Activated naive CD4-positive, alpha-beta T cell treated with Interleukin-2 at 50 U/mL for 16 hours (primary cell): ENCODE measurements at regions not wholly inside any gene's neighbourhood (a gene's known extent, or its start where the extent isn't known, plus 50 kb on each side); places are given as distances from the start of the nearest gene placed in this dataset.
"Not testable (repeated sequence)": the region's sequence is repeated elsewhere in the genome, so short reads cannot be mapped to it uniquely, and the experiment has no call there.

Experiments
- DNase-seq: peaks from one replicate; pipeline ENCODE4 v3.0.0-alpha.2; 2020

DNA sequence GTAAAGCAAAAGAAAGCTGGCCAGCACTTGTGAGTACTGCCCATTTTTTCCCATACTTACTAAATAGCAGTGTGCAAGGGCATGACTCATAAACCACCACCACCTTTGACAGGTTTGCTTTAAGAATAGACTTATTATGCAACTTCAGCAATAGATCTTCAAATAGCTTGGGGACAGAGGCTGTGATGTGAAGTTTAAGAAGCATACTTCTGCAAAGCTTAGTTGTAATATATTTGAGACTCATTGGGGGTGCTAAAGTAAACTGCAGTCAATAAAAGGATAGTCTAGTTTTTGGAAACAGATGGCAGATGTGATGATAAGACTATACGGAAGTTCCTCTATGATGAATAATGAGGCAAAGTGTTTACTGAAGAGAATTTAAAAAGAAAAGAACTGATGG lies 210.0 kb downstream of the PLA2G4A start:
- no peak for DNase-seq

DNA sequence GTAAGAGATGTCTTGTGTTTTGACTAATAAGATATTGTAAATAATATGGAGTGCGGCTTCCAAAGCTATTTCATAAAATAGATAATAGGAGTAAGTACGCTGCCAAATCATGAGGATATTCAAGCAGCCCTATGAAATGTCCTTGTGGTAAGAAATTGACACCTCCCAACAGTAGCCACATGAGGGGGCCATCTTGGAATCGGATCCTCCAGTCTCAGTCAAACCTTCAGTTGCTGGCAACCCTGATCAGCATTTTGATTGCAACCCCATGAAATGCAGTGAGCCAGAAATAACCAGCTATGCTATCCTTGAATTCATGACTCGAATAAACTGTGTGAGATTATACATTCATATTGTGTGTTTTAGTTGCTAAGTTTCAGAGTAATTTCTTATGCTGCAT lies 212.4 kb downstream of the PLA2G4A start:
- DNase-seq, result no peak

DNA sequence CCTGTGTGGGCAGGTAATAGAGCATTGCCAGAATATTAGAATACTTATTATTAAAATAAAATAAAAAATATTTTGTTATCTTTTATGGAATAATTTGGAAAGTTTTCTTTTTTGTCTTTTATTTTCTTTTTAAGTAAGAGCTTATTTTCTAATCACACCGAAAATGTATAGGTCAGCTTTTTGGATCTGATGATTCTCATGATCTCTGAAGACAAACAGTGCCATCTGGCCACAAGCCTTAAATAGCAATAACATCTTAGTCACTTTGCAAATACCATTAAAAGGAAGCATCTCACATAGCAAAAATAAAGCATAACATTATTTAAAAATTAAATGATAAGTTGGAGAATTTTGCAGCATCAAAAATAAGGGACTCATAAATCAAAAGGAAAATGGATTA lies 213.8 kb downstream of the PLA2G4A start:
- DNase-seq, result no peak

DNA sequence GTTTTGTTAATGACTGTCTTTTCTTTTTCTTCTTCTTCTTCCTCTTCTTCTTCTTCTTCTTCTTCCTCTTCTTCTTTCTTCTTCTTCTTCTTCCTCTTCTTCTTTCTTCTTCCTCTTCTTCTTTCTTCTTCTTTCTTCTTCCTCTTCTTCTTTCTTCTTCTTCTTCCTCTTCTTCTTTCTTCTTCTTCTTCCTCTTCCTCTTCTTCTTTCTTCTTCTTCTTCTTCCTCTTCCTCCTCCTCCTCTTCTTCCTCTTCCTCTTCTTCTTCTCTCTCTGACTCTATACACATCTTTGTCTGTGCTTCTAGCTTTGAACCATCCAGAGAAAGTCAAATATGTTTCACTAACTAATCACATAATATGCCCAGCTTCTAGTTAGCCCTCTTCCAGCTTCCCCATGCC lies 214.7 kb downstream of the PLA2G4A start:
- not testable (repeated sequence) for DNase-seq

DNA sequence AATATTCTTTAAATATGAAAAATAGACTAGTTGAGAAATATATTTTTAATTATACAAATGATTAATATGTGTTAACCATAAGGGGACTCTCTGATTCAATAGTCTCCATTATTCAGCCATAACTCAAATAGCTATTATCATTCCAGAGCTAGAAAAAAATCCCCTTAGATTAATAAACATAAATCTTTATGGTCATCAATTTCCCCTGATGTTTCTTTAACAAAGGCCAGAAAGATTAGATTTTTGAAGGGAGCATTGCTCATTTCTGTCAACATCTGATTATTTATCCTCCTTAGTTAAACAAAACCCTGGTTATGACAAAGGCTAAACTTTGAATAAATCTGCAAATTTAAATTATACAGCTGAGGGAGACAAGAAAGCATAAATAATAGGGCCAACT lies 215.7 kb downstream of the PLA2G4A start:
- no peak for DNase-seq

DNA sequence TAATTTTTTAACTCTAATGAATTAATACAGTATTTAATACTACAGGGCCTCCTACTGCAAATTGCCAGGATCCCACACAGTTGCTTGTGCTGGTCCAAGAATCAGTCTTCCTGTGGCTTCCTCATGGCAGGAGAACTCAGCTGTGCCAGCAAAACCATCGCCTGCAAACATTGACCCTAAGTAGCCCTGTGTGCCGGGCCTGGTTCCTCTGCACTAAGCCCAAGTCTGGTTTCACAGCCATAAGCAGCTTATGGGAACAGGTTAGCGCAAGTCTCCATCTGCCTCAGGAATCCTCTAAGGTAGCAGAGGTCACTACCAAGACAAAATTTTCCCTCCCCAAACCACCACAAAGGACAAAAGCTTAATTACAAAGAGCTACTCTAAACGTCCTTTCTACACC lies 216.6 kb downstream of the PLA2G4A start:
- DNase-seq, result no peak

DNA sequence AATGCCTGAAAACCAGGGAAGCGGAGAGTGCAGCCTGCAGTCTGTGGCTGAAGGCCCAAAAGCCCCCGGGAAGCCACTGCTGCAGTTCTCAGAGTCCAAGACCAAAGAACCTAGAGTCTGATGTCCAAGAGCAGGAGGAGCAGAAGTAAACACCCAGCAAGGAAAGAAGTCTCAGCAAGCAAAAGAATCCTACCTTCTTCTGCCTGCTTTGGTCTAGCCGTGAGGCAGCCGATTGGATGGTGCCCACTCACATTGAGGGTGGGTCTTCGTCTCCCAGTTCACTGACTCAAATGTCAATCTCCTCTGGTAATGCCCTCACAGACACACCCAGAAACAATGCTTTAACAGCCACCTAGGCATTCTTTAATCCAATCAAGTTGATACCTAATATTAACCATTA lies 217.5 kb downstream of the PLA2G4A start:
- DNase-seq, result no peak

DNA sequence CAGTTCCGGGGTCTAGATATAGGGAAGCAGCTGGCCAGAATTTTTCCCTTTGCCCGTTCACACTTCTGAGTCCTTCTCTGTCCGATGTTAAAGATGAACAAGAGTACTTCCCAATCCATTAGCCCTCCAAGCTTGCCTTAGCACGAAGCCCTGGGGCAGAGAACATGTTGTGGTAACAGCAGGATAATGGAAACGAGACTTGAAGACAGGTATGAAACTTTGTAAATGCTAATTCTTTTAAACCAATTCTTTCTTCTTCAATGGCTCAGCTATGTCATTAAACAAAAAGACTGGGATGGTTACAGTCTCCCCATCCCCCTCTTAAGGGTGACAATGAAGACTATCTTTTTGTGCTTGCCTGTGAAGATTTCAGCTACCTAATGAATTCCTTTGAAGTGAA lies 218.5 kb downstream of the PLA2G4A start:
- no peak for DNase-seq

DNA sequence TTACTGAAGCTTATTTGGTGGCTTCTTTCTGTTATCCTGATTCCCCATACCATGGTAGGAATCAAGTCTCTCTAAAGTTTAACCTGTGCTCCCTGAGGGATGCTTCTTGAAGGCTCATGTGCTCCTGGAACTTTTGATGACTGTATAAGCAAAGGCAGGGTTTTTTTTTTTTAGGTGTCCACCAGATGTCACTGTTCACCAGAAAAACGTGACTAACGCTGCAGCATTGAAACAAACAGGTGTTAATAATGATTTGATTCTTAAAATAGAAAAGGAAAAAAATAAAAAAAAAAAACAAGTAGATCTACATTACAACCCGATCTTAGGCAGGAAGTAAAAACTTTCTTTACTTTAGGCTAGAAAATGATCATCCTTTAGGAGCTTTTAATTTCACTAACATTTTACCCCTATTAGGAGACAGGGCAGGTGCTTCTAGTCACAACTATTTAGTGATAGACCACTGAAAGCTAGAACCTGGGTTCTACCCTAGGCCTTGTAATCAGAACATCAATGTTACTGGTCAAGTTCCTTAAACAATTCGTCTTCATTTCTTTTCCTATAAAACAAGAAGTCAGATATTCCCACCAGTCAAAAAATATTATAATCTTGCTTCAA lies 223.0 kb downstream of the PLA2G4A start:
- no peak for DNase-seq

DNA sequence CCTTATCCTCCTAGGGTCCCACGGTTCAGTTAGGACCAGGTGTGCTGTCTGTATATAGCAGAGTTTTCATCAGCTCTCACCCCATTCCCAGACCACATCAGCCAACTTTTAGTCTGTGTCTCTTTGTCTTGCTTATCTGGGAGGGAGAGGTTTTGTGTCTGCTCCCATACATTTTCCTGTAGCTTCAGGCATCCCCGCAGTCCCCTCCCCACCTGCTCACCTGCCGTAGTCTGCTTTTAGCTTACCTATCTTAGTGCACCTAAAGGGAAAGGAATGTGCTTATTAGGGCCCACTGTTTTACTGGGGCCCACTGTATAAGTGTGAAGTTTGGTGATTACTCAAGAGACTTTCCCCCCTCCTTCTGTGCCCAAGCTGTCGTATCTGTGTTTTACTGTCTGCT lies 225.1 kb downstream of the PLA2G4A start:
- DNase-seq, result no peak

DNA sequence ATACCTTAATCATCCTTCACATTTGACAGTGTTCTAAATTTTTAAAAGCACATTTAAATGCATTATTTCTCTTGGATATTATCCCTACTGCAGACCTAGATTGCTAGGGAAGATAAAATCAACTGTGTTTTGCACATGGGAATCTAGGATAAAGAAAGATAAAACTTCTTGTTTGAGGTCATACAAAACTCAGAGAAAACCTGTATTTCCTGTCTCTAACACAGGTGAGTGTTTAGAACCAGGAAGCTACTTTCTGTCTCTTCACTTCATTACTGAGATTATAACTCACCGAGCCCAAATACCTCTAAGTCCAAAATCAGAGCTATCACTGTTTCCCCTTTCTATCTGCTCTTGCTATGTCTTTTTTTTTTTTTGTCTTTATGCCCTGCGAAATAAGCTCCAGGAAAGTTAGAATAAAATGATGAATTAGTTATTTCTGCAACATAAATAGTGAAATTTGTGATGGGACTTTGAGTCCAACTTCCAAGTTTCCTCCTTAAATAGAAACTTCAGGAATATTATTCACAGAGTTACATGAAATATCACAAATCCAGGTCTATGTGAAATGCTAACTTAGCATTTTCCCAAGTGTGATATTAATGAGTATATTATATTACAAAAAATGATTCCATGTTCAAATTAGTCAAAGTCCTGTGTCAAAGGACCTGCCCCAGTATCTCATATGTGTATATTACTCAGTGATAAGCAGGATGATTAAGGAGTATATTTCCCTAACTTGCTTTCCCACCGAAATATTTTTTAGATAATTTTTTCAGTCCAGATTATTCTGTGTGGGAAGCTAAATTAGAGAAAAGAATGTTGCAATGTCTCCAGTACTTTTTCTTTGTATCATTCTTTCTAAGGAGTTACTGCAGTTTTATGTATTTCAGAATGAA lies 226.4 kb downstream of the PLA2G4A start:
- no peak for DNase-seq

DNA sequence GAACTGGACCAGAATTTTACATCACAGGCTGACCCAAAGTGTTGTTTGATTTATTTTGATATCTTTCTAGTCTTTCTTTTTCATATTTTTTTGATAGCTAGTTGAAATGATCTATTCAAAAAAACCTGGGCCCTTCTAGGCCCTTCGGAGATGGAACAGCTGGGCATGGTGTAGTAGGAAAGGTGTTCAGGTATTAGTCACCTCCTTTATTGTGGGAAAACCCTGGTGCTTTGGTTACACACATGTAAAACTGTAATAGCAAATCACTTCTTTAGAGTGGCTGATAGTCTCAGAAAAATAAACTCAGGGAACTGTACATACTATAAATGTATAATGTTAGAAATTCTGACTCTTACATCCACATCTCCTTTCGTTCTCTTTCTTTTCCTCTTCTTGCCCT lies 234.5 kb downstream of the PLA2G4A start:
- DNase-seq, result no peak

DNA sequence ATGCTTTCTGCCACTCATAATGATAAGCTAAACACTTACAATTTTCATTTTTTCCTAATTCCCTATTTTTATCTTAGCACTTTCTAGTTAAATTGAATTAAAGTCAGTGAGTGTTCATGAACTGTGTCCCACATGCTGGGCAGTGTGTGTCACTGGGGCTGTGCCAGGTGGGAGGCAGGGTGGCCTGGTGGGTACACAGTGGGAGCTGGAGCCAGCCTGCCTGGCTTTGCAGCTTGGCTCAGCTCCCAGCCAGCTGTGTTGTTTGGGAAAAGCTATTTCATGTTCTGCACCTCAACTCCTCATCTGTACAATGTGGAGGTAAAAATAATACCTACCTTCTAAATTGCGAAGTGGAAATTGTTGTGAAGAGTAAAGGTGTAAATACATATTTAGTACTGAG lies 238.4 kb downstream of the PLA2G4A start:
- no peak for DNase-seq

DNA sequence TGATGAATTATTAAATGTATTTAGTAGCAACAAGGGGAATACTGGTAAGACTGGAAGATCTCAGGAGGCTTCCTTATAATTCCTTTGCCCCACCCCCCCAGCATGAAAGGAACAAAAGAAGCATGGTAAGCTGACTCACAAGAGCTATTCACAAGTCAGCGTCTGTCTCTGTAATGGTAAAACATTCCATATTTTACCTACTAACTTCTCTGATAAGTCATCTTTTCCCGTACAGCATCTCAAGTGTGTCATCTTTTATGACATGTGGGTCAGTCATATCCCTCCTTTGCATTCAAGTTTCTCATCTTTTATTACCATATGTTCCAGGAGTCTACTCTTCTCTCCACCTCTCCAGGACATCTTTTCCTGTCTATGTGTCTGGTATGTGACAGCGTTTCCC lies 241.3 kb downstream of the PLA2G4A start:
- DNase-seq, result no peak

DNA sequence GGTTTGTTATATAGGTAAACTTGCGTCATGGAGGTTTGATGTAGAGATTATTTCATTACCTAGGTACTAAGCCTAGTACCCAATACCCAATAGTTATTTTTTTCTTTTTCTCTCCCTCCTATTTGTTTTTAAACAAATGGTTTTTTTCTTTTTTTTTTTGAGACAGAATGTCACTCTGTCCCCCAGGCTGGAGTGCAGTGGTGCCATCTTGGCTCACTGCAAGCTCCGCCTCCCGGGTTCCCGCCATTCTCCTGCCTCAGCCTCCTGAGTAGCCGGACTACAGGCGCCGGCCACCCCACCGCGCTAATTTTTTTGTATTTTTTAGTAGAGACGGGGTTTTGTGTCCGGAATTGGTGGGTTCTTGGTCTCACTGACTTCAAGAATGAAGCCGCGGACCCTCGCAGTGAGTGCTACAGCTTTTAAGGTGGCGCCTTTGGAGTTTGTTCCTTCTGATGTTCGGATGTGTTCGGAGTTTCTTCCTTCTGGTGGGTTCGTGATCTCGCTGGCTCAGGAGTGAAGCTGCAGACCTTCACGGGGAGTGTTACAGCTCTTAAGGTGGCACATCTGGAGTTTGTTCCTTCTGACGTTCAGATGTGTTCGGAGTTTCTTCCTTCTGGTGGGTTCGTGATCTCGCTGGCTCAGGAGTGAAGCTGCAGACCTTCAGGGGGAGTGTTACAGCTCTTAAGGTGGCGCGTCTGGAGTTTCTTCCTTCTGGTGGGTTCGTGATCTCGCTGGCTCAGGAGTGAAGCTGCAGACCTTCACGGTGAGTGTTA lies 243.7 kb downstream of the PLA2G4A start:
- DNase-seq, result peak; percentile 8

DNA sequence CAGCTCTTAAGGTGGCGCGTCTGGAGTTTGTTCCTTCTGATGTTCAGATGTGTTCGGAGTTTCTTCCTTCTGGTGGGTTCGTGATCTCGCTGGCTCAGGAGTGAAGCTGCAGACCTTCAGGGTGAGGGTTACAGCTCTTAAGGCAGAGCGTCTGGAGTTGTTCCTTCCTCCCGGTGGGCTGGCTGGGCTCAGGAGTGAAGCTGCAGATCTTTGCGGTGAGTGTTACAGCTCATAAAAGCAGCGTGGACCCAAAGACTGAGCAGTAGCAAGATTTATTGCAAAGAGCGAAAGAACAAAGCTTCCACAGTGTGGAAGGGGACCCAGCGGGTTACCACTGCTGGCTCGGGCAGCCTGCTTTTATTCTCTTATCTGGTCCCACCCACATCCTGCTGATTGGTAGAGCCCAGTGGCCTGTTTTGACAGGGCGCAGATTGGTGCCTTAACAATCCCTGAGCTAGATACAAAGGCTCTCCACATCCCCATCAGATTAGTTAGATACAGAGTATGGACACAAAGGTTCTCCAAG lies 244.3 kb downstream of the PLA2G4A start:
- peak; percentile 5 for DNase-seq

DNA sequence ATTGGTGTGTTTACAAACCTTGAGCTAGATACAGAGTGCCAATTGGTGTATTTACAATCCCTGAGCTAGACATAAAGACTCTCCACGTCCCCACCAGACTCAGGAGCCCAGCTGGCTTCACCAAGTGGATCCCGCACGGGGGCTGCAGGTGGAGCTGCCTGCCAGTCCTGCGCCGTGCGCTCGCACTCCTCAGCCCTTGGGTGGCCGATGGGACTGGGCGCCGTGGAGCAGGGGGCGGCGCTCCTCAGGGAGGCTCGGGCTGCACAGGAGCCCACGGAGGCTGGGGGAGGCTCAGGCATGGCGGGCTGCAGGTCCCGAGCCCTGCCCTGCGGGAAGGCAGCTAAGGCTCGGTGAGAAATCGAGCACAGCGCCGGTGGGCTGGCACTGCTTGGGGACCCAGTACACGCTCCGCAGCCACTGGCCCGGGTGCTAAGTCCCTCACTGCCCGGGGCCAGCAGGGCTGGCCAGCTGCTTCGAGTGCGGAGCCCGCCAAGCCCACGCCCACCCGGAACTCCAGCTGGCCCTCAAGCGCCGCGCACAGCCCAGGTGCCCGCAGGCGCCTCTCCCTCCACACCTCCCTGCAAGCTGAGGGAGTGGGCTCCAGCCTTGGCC lies 245.0 kb downstream of the PLA2G4A start:
- not testable (repeated sequence) for DNase-seq

DNA sequence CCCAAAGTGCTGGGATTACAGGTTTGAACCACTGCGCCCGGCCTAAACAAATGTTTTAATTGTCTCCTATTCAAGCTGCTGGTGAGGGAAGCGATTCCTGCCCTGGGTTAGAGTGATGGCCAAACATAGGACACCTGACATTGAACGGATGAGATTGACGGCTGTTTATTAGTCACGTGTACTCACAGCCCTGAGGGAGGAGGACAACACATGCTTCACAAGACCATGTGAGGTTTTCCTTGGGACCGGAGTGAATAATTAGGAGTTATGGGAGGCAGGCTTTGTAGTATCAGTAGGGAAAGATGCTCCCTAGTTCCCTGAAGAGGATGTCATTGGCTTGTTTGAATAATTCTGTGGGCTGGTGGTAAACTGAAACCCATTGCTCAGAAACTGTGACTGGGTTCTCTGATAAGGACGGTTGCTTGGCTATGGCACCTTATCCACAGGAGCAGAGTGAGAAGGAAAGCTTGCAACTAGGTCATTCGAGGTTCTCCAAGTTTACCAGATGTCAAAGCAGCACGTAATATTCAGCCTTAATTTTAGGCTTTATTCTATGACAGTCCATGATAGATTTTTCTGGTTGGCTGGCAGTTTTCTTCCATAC lies 245.8 kb downstream of the PLA2G4A start:
- no peak for DNase-seq

DNA sequence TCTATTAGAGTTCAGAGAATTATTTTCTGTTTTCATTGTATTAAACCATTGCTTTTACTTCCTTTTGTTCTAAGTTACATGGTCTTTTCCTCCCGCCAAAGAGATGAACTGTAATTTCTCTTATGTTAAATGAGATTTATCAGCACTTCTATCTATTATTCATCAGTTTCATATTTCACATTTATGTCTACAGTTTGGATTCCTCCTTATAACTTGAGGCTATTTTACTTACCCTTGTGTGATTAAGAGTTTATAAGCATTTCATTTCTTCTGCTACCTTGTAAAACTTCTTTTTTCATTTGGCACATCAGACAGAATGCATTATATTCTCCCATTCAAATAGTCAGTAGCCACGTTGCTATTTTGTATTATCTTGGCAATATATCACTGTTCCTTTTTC lies 248.2 kb downstream of the PLA2G4A start:
- no peak for DNase-seq

DNA sequence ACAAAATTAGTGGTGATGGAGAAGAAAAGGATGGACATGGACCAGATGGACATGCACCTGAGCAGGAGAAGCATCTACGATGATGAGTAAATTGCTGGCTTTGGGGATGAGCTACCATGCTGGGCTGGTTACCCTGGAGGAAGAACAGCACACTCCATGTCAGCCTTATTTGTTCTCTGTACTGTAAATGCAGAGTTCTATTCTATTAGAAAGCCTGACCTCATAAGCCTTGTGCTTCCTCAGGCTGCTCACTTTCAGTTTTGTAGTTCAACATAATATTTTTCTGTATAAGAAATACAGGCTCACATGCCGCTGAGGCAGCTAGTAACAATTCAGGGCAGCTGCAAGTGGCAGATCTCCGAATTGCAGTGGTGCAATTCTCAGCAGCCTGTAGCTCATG lies 249.6 kb downstream of the PLA2G4A start:
- no peak for DNase-seq

DNA sequence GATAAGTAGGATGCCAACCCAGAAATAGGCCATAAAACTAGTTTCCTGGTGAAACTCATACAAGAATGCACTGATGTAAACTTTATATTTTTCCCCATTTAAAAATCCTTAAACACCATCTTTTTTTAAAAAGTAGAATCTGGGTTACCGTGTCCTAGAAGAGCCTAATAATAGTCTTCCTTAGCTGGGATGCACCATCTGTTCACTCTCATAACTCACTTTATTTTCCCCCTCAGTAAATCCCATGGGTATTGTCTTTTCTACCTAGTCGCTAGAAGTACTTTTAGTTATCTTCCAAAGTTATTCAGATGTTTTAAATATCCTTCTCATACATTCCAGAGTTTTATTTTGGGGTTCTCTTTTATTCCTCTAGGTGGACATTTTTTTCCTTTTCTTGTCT lies 250.2 kb downstream of the PLA2G4A start:
- no peak for DNase-seq

DNA sequence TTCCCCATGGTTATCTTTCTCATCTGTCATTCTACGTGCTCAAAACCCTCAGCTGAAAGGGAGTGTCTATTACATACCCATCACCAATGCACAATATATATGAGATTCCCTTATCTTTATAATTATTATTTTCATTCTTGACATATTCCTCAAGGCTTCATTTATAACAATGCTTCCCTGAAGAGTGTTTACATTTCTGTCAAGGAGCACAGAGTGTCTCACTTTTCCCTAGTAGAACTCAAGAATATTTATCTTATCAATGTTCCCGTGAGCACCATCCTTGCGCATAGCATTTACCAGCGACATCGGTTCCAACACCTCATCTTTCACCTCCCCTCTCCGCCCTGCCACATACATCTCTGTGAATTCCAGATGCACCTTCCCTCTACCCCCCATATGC lies 250.6 kb downstream of the PLA2G4A start:
- DNase-seq, result no peak

DNA sequence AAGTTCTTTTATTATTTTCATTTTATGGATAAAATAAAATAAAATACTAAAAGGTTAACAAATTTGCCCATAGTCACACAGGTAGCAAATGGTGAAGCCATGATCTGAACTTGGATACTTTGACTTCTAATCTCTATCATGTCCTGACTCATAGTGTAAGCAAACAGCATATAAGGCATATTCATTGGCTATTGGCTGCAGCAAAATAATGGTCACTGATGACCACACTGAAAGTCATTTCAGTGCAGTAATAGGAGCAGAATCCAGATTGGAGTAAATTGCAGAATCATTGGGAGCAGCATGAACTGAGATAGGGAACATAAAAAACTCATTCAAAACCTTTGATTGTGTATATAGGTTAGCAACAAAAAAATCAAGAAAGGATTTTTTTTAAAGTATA lies 262.9 kb downstream of the PLA2G4A start:
- DNase-seq, result no peak
